Activated CD4-positive, alpha-beta memory T cell treated with anti-CD3 and anti-CD28 coated beads for 36 hours (primary cell): ENCODE measurements at regions not wholly inside any gene's neighbourhood (a gene's known extent, or its start where the extent isn't known, plus 50 kb on each side); places are given as distances from the start of the nearest gene placed in this dataset.

ENCODE experiments used
- CTCF ChIA-PET: fragments of 350-600 bp; sonication (Branson Sonifier 250); formaldehyde crosslinking; loops from one replicate; lab custom pipeline; 2021; ENCODE audit warnings: antibody characterized with exemption, inconsistent platforms; lab: Charles Lee
- POLR2A ChIA-PET: fragments of 350-600 bp; sonication (Branson Sonifier 250); formaldehyde crosslinking; loops from one replicate; lab custom pipeline; 2021; ENCODE audit warnings: antibody characterized with exemption; lab: Charles Lee
- DNase-seq: peaks from one replicate; pipeline ENCODE4 v3.0.0-alpha.2; 2020
- H3K27ac Mint-ChIP-seq: one replicate; pipeline ENCODE4 v1.8.0; 2021; ENCODE audit warnings: mixed read lengths
- H3K27me3 Mint-ChIP-seq: one replicate; pipeline ENCODE4 v1.8.0; 2021; ENCODE audit warnings: mixed read lengths
- H3K36me3 Mint-ChIP-seq: one replicate; pipeline ENCODE4 v1.8.0; 2021; ENCODE audit warnings: mixed read lengths
- H3K4me1 Mint-ChIP-seq: one replicate; pipeline ENCODE4 v1.8.0; 2021; ENCODE audit warnings: low read depth, mixed read lengths
- H3K4me3 Mint-ChIP-seq: one replicate; pipeline ENCODE4 v1.8.0; 2021; ENCODE audit warnings: mild to moderate bottlenecking, mixed read lengths
- H3K9me3 Mint-ChIP-seq: one replicate; pipeline ENCODE4 v1.8.0; 2021; ENCODE audit warnings: mixed read lengths
- intact Hi-C: fragments of 100-400 bp; cut with micrococcal nuclease; formaldehyde crosslinking; loops from one replicate; pipeline ENCODE4 v1.15.1; 2023

GRCh38 chr16:82396509-82396908 lies 226.5 kb upstream of the MPHOSPH6 start:
- Mint-ChIP-seq H3K36me3 (no peaks in the 10 kb centered on the region), H3K27ac (no peak overlapping the region), H3K4me1 (no peaks in the 10 kb centered on the region), H3K27me3 (no peaks in the 10 kb centered on the region), H3K4me3 (no peak overlapping the region), H3K9me3 (no peaks in the 10 kb centered on the region)
- ChIA-PET POLR2A (no interaction called here), CTCF (no interaction called here)
- DNase-seq = no peak
- intact Hi-C loops = no loop called here

- Mint-ChIP-seq H3K9me3 (no peaks in the 10 kb centered on the region), H3K4me1 (no peaks in the 10 kb centered on the region), H3K36me3 (no peaks in the 10 kb centered on the region), H3K4me3 (no peak overlapping the region), H3K27me3 (no peaks in the 10 kb centered on the region), H3K27ac (no peak overlapping the region)
- DNase-seq = no peak
- POLR2A ChIA-PET = no interaction called here
- CTCF ChIA-PET = no interaction called here
- intact Hi-C loops = no loop called here
These were observed 225.2 kb upstream of the MPHOSPH6 start for GRCh38 chr16:82395212-82395611.

- Mint-ChIP-seq H3K27ac (no peak overlapping the region), H3K27me3 (no peaks in the 10 kb centered on the region), H3K4me3 (no peak overlapping the region), H3K9me3 (no peaks in the 10 kb centered on the region), H3K36me3 (no peaks in the 10 kb centered on the region), H3K4me1 (no peaks in the 10 kb centered on the region)
- intact Hi-C loops = no loop called here
- no peak for DNase-seq
- CTCF ChIA-PET = no interaction called here
- POLR2A ChIA-PET = no interaction called here
These were observed 221.7 kb upstream of the MPHOSPH6 start for GRCh38 chr16:82391690-82392089.

- Mint-ChIP-seq H3K9me3 (no peaks in the 10 kb centered on the region), H3K27ac (no peak overlapping the region), H3K4me3 (no peak overlapping the region), H3K36me3 (no peaks in the 10 kb centered on the region), H3K27me3 (no peaks in the 10 kb centered on the region), H3K4me1 (no peaks in the 10 kb centered on the region)
- ChIA-PET POLR2A (no interaction called here), CTCF (no interaction called here)
- DNase-seq = no peak
- intact Hi-C loops = no loop called here
These were observed 220.1 kb upstream of the MPHOSPH6 start for GRCh38 chr16:82389956-82390650.

- CTCF ChIA-PET = no interaction called here
- H3K9me3 Mint-ChIP-seq = no peaks in the 10 kb centered on the region
- no peak for DNase-seq
- H3K27ac Mint-ChIP-seq = no peak overlapping the region
- H3K4me1 Mint-ChIP-seq = no peaks in the 10 kb centered on the region
- intact Hi-C loops = no loop called here
- no peak overlapping the region for H3K4me3 Mint-ChIP-seq
- no peaks in the 10 kb centered on the region for H3K36me3 Mint-ChIP-seq
- POLR2A ChIA-PET = no interaction called here
- H3K27me3 Mint-ChIP-seq = no peaks in the 10 kb centered on the region
These were observed 216.7 kb upstream of the MPHOSPH6 start for GRCh38 chr16:82386761-82387160.

GRCh38 chr16:82384949-82385348 lies 214.9 kb upstream of the MPHOSPH6 start:
- Mint-ChIP-seq H3K4me1 (no peaks in the 10 kb centered on the region), H3K4me3 (no peak overlapping the region), H3K27me3 (no peaks in the 10 kb centered on the region), H3K27ac (no peak overlapping the region), H3K9me3 (no peaks in the 10 kb centered on the region), H3K36me3 (no peaks in the 10 kb centered on the region)
- intact Hi-C loops = no loop called here
- DNase-seq = no peak
- ChIA-PET CTCF (interaction anchor here (0.8 kb wide), 1 partner anchor 72 kb away, joined by 3 read pairs; no protein-coding TSS in a partner anchor), POLR2A (no interaction called here)

GRCh38 chr16:82384017-82384416 lies 214.0 kb upstream of the MPHOSPH6 start:
- no peak for DNase-seq
- ChIA-PET CTCF (no interaction called here), POLR2A (no interaction called here)
- Mint-ChIP-seq H3K27ac (no peak overlapping the region), H3K36me3 (no peaks in the 10 kb centered on the region), H3K9me3 (no peaks in the 10 kb centered on the region), H3K4me1 (no peaks in the 10 kb centered on the region), H3K27me3 (no peaks in the 10 kb centered on the region), H3K4me3 (no peak overlapping the region)
- intact Hi-C loops = no loop called here

- Mint-ChIP-seq H3K4me3 (no peak overlapping the region), H3K9me3 (no peaks in the 10 kb centered on the region), H3K36me3 (no peaks in the 10 kb centered on the region), H3K4me1 (no peaks in the 10 kb centered on the region), H3K27ac (no peak overlapping the region), H3K27me3 (no peaks in the 10 kb centered on the region)
- no peak for DNase-seq
- intact Hi-C loops = no loop called here
- ChIA-PET CTCF (no interaction called here), POLR2A (no interaction called here)
These were observed 212.5 kb upstream of the MPHOSPH6 start for GRCh38 chr16:82382521-82382920.

GRCh38 chr16:82379551-82379950 lies 209.5 kb upstream of the MPHOSPH6 start:
- no peaks in the 10 kb centered on the region for H3K36me3 Mint-ChIP-seq
- DNase-seq = no peak
- CTCF ChIA-PET = no interaction called here

GRCh38 chr16:82373976-82374375 lies 204.0 kb upstream of the MPHOSPH6 start:
- H3K36me3 Mint-ChIP-seq = no peaks in the 10 kb centered on the region
- no peak overlapping the region for H3K27ac Mint-ChIP-seq
- intact Hi-C loops = no loop called here
- no peaks in the 10 kb centered on the region for H3K27me3 Mint-ChIP-seq
- ChIA-PET CTCF (no interaction called here), POLR2A (no interaction called here)
- no peaks in the 10 kb centered on the region for H3K9me3 Mint-ChIP-seq
- no peaks in the 10 kb centered on the region for H3K4me1 Mint-ChIP-seq
- H3K4me3 Mint-ChIP-seq = no peak overlapping the region
- DNase-seq = no peak

More at GRCh38 chr16:82379551-82379950, 209.5 kb upstream of the MPHOSPH6 start:
- Mint-ChIP-seq H3K27me3 (no peaks in the 10 kb centered on the region), H3K27ac (no peak overlapping the region), H3K4me3 (no peak overlapping the region), H3K4me1 (no peaks in the 10 kb centered on the region), H3K9me3 (no peaks in the 10 kb centered on the region)
- POLR2A ChIA-PET = no interaction called here
- intact Hi-C loops = no loop called here

GRCh38 chr16:82370282-82370681 lies 200.3 kb upstream of the MPHOSPH6 start:
- Mint-ChIP-seq H3K9me3 (no peaks in the 10 kb centered on the region), H3K27ac (no peak overlapping the region), H3K36me3 (no peaks in the 10 kb centered on the region), H3K4me3 (no peak overlapping the region), H3K27me3 (no peaks in the 10 kb centered on the region), H3K4me1 (no peaks in the 10 kb centered on the region)
- ChIA-PET CTCF (no interaction called here), POLR2A (no interaction called here)
- intact Hi-C loops = no loop called here
- no peak for DNase-seq

- H3K27me3 Mint-ChIP-seq = no peaks in the 10 kb centered on the region
- no peak for DNase-seq
- no peak overlapping the region for H3K27ac Mint-ChIP-seq
- ChIA-PET POLR2A (no interaction called here), CTCF (no interaction called here)
- no peaks in the 10 kb centered on the region for H3K36me3 Mint-ChIP-seq
- no peak overlapping the region for H3K4me3 Mint-ChIP-seq
- intact Hi-C loops = no loop called here
- H3K4me1 Mint-ChIP-seq = no peaks in the 10 kb centered on the region
- no peaks in the 10 kb centered on the region for H3K9me3 Mint-ChIP-seq
These were observed 198.0 kb upstream of the MPHOSPH6 start for GRCh38 chr16:82368041-82368440.

GRCh38 chr16:82366462-82366861 lies 196.4 kb upstream of the MPHOSPH6 start:
- Mint-ChIP-seq H3K4me3 (no peak overlapping the region), H3K4me1 (no peaks in the 10 kb centered on the region), H3K9me3 (no peaks in the 10 kb centered on the region), H3K27ac (no peak overlapping the region), H3K36me3 (no peaks in the 10 kb centered on the region), H3K27me3 (peaks cover 2% of the 10 kb centered on the region)
- ChIA-PET CTCF (no interaction called here), POLR2A (no interaction called here)
- DNase-seq = no peak
- intact Hi-C loops = no loop called here
